ENCODE measurements at regions not wholly inside any gene's neighbourhood (a gene's known extent, or its start where the extent isn't known, plus 50 kb on each side); places are given as distances from the start of the nearest gene placed in this dataset.

DNA sequence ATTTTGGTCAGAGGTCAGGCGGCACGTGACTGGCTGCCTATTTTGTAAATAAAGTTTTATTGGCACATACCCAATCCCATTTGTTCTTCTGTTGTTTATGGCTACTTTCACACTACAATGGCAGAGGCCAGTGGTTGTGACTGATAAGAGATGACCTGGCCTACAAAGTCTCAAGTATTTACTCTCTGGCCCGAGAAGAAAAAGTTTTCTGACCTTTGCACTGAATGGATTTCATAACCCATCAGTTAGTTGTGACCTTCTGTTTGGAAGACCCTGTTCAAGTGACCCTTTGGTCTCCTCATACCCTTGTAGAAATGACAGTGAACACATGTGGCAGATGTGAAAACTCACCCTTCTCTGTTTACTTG, 121.4 kb upstream of the MGAT5 start:
- no peak overlapping the region for H3K9ac ChIP-seq (ENCODE audit: low read length)
- peaks cover 13% of the 10 kb centered on the region for H4K20me1 ChIP-seq (ENCODE audit: insufficient read depth, low read length)

DNA sequence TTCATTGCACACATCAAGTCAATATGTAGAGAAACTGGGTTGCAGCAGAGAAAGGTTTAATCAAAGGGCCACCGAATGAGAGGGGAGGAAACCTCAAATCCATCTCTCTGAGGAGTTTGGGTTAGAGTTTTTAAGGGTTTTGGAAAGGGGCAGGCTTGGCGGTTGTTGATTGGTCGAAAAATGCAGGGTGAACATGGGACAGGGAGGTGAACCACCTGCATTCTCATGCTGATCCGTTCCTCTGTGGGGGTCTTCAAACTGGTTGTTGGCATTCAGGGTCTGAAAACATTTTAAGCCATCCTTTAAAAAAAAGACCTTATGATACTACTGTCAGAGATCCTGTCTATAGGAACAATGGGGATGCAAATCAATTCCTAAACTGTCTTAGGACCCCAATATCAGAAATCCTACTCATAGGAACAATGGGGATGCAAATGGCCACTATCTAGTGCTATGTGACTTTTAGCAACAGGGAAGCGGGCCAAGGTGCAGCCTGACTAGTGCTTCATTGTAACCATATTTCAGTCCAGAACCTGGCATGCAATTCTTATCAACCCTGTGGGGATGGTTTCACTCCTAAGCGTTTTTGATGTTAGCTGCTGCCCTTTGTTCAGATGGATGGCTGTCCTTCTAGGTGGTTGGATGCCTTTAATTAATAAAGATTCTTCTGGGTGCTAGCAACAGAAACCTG, 120.1 kb upstream of the MGAT5 start:
- no peaks in the 10 kb centered on the region for H3K4me1 ChIP-seq (ENCODE audit: low read length)
- no peaks in the 10 kb centered on the region for H3K36me3 ChIP-seq (replicated peaks; ENCODE audit: low read depth, low read length)
- no peak overlapping the region for H2AFZ ChIP-seq (ENCODE audit: low read depth, low read length)
- no peaks in the 10 kb centered on the region for H3K9me3 ChIP-seq (ENCODE audit: insufficient read depth, low read length)
- TF ChIP-seq, protein P1, sequence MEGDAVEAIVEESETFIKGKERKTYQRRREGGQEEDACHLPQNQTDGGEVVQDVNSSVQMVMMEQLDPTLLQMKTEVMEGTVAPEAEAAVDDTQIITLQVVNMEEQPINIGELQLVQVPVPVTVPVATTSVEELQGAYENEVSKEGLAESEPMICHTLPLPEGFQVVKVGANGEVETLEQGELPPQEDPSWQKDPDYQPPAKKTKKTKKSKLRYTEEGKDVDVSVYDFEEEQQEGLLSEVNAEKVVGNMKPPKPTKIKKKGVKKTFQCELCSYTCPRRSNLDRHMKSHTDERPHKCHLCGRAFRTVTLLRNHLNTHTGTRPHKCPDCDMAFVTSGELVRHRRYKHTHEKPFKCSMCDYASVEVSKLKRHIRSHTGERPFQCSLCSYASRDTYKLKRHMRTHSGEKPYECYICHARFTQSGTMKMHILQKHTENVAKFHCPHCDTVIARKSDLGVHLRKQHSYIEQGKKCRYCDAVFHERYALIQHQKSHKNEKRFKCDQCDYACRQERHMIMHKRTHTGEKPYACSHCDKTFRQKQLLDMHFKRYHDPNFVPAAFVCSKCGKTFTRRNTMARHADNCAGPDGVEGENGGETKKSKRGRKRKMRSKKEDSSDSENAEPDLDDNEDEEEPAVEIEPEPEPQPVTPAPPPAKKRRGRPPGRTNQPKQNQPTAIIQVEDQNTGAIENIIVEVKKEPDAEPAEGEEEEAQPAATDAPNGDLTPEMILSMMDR (IDR thresholded peaks at IDR 0.05; ENCODE audit: low read depth, low read length), result no peak
- no peak for TF ChIP-seq EZH2phosphoT487 (IDR thresholded peaks at IDR 0.05; ENCODE audit: low read depth)
- H3K9ac ChIP-seq (ENCODE audit: low read length), result no peak overlapping the region
- peaks cover 6% of the 10 kb centered on the region for H4K20me1 ChIP-seq (ENCODE audit: insufficient read depth, low read length)
- H3K27me3 ChIP-seq (ENCODE audit: low read depth, low read length), result no peaks in the 10 kb centered on the region
- peaks cover 4% of the 10 kb centered on the region; the same call in 1 of the 2 replicates for H3K79me2 ChIP-seq (ENCODE audit: low read length)
- H3K27ac ChIP-seq (ENCODE audit: low read length), result no peak overlapping the region
- no peak overlapping the region for H3K4me2 ChIP-seq (ENCODE audit: low read length)
- H3K4me3 ChIP-seq (ENCODE audit: low read length), result no peak overlapping the region

More for the DNA sequence above, 121.4 kb upstream of the MGAT5 start:
- H3K79me2 ChIP-seq (ENCODE audit: low read length), result peaks cover 5% of the 10 kb centered on the region
- TF ChIP-seq, protein P1 (IDR thresholded peaks at IDR 0.05; ENCODE audit: low read depth, low read length), result no peak
- TF ChIP-seq EZH2phosphoT487 (IDR thresholded peaks at IDR 0.05; ENCODE audit: low read depth), result no peak
- no peaks in the 10 kb centered on the region for H3K36me3 ChIP-seq (replicated peaks; ENCODE audit: low read depth, low read length)
- H3K4me1 ChIP-seq (ENCODE audit: low read length), result peaks cover 3% of the 10 kb centered on the region; the same call in 1 of the 2 replicates
- H2AFZ ChIP-seq (ENCODE audit: low read depth, low read length), result no peak overlapping the region
- H3K27me3 ChIP-seq (ENCODE audit: low read depth, low read length), result no peaks in the 10 kb centered on the region
- no peaks in the 10 kb centered on the region for H3K9me3 ChIP-seq (ENCODE audit: insufficient read depth, low read length)
- no peak overlapping the region for H3K4me3 ChIP-seq (ENCODE audit: low read length)
- H3K4me2 ChIP-seq (ENCODE audit: low read length), result no peak overlapping the region
- no peak overlapping the region for H3K27ac ChIP-seq (ENCODE audit: low read length)

DNA sequence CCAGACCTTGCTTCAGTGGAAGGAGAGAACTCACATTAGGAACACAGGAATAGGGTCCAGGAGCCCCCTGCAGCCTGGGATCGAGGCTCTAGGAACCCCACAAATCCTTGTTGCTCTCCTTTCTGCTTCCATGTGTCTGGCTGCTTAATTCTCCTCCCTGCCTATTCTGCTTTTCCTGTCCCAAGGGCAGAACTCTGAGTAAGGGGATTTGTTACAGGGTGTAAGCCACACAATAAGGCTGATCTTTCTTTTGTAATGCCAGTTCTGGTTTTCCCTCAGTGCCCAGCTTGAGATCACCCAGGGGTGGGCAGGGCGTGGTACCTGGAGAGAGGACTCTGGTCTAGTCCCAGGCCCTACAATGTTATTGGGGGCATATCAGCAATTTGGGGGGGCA, 119.6 kb upstream of the MGAT5 start:
- Histone ChIP-seq H3K36me3 (replicated peaks; ENCODE audit: low read depth, low read length) (no peaks in the 10 kb centered on the region), H3K27me3 (ENCODE audit: low read depth, low read length) (no peaks in the 10 kb centered on the region), H3K4me1 (ENCODE audit: low read length) (no peaks in the 10 kb centered on the region), H3K9ac (ENCODE audit: low read length) (no peak overlapping the region), H3K79me2 (ENCODE audit: low read length) (no peaks in the 10 kb centered on the region), H3K4me3 (ENCODE audit: low read length) (no peak overlapping the region), H2AFZ (ENCODE audit: low read depth, low read length) (no peak overlapping the region), H3K9me3 (ENCODE audit: insufficient read depth, low read length) (no peaks in the 10 kb centered on the region), H4K20me1 (ENCODE audit: insufficient read depth, low read length) (peaks cover under 1% of the 10 kb centered on the region), H3K27ac (ENCODE audit: low read length) (no peak overlapping the region), H3K4me2 (ENCODE audit: low read length) (no peak overlapping the region)
- TF ChIP-seq, protein P1 (IDR thresholded peaks at IDR 0.05; ENCODE audit: low read depth, low read length), result no peak
- TF ChIP-seq EZH2phosphoT487 (IDR thresholded peaks at IDR 0.05; ENCODE audit: low read depth), result no peak

DNA sequence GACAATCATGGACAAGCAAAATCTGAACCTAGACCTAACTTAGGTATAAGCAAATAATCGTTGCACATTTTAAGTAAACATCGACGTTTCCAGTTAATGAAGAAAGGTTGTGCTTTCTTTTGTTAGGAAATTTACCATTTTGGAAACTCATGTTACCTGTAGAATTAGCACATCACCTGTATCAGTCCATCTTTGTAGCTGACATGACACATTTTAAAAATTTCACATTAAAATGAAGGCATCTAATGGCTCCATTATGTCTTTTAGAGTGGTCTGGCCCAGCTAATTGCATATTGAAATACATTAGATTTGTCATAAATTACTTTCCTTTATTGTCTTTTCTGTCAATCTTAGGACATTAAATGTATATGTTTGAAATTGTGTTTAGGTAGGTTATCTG, 119.0 kb upstream of the MGAT5 start:
- Histone ChIP-seq H2AFZ (ENCODE audit: low read depth, low read length) (no peak overlapping the region), H3K4me3 (ENCODE audit: low read length) (no peak overlapping the region), H3K4me1 (ENCODE audit: low read length) (no peaks in the 10 kb centered on the region), H3K27ac (ENCODE audit: low read length) (no peak overlapping the region), H3K36me3 (replicated peaks; ENCODE audit: low read depth, low read length) (no peaks in the 10 kb centered on the region), H3K4me2 (ENCODE audit: low read length) (no peak overlapping the region), H3K79me2 (ENCODE audit: low read length) (no peaks in the 10 kb centered on the region), H3K27me3 (ENCODE audit: low read depth, low read length) (no peaks in the 10 kb centered on the region), H4K20me1 (ENCODE audit: insufficient read depth, low read length) (peaks cover 5% of the 10 kb centered on the region; the same call in 1 of the 2 replicates), H3K9ac (ENCODE audit: low read length) (no peak overlapping the region), H3K9me3 (ENCODE audit: insufficient read depth, low read length) (no peaks in the 10 kb centered on the region)
- no peak for TF ChIP-seq EZH2phosphoT487 (IDR thresholded peaks at IDR 0.05; ENCODE audit: low read depth)
- TF ChIP-seq, protein P1 (IDR thresholded peaks at IDR 0.05; ENCODE audit: low read depth, low read length), result no peak

Measured in OCI-LY3 (cell line).